Panc1 (cell line): ENCODE measurements at regions not wholly inside any gene's neighbourhood (a gene's known extent, or its start where the extent isn't known, plus 50 kb on each side); places are given as distances from the start of the nearest gene placed in this dataset.

Experiments
- ATAC-seq: fragments of 200-7000 bp; cut with Tn5 transposase; 2 replicates; pipeline ENCODE4 v1.9.1; 2020; ENCODE audit warnings: mild to moderate bottlenecking, moderate library complexity
- BruUV-seq: library from RNA; stranded (reverse); fragments of 400-500 nt; replicated peaks from 2 replicates; lab custom pipeline; 2021; lab: Mats Ljungman, UMichigan
- CTCF ChIA-PET: fragments of 300-600 bp; sonication (Branson Sonifier 250); formaldehyde crosslinking; loops from one replicate; lab custom pipeline; 2022; ENCODE audit warnings: antibody characterized with exemption; lab: Charles Lee
- POLR2A ChIA-PET: fragments of 300-600 bp; sonication (Branson Sonifier 250); formaldehyde crosslinking; loops from one replicate; lab custom pipeline; 2022; ENCODE audit warnings: antibody characterized with exemption; lab: Charles Lee
- DNase-seq: peaks from one replicate; pipeline ENCODE4 v3.0.0-alpha.2; 2010; ENCODE audit warnings: low read depth, low spot score
- H3K27ac ChIP-seq: 2 replicates; pipeline ENCODE4 v1.5.1; 2011; ENCODE audit warnings: mild to moderate bottlenecking, low read length, inconsistent platforms
- H3K27me3 ChIP-seq: fragments of 200-500 bp; sonication (Bioruptor generic); 2 replicates; pipeline ENCODE4 v1.6.0; 2014; ENCODE audit warnings: low read length, inconsistent platforms; ENCODE audit not compliant: control insufficient read depth, insufficient read depth
- H3K36me3 ChIP-seq: fragments of 200-500 bp; sonication (Bioruptor generic); 2 replicates; pipeline ENCODE4 v1.5.1; 2014; ENCODE audit warnings: inconsistent platforms, mild to moderate bottlenecking, low read length, moderate library complexity; ENCODE audit not compliant: control insufficient read depth, insufficient read depth
- H3K4me1 ChIP-seq: 2 replicates; pipeline ENCODE4 v1.5.1; 2011; ENCODE audit warnings: inconsistent platforms, mild to moderate bottlenecking, low read length, moderate library complexity; ENCODE audit not compliant: control insufficient read depth, insufficient read depth
- H3K4me3 ChIP-seq, 2 experiments: 2 replicates each; pipeline ENCODE4 v1.5.1; 2011 to 2012; ENCODE audit warnings: low read depth in 2 of 2, low read length in 2 of 2, mild to moderate bottlenecking in 2 of 2, inconsistent platforms in 1 of 2, moderate library complexity in 1 of 2
- H3K9me3 ChIP-seq: fragments of 200-500 bp; sonication (Bioruptor generic); 2 replicates; pipeline ENCODE4 v1.5.1; 2014; ENCODE audit warnings: low read depth, mild to moderate bottlenecking, inconsistent platforms, low read length, moderate library complexity; ENCODE audit not compliant: control insufficient read depth, insufficient read depth
- POLR2AphosphoS5 ChIP-seq: IDR thresholded peaks from 2 replicates; pipeline ENCODE4 v1.6.1; 2012; ENCODE audit warnings: mild to moderate bottlenecking, low read depth, low read length, moderate library complexity
- SIN3A ChIP-seq: IDR thresholded peaks from 2 replicates; pipeline ENCODE4 v1.6.1; 2012; ENCODE audit warnings: low read depth, mild to moderate bottlenecking, low read length, moderate library complexity, borderline replicate concordance; ENCODE audit not compliant: insufficient read depth
- TCF7L2 ChIP-seq: IDR thresholded peaks from 2 replicates; pipeline ENCODE4 v1.6.1; 2011; ENCODE audit warnings: mild to moderate bottlenecking, low read depth, low read length, inconsistent platforms
- in situ Hi-C: cut with HindIII; loops from 2 replicates; pipeline ENCODE4 v1.10.0; 2016; ENCODE audit warnings: low sequenced_read_pairs, low pct_unique_long_range_greater_than_20kb
- intact Hi-C: fragments of 100-400 bp; cut with micrococcal nuclease; formaldehyde crosslinking; loops from one replicate; pipeline ENCODE4 v1.10.0; 2022; ENCODE audit not compliant: unreplicated experiment
- TF ChIP-seq, protein P1 (sequence below): fragments of 450-650 bp; IDR thresholded peaks from 2 replicates; pipeline ENCODE4 v1.5.1; 2017; ENCODE audit warnings: mild to moderate bottlenecking
- TF ChIP-seq, protein P2 (sequence below), 2 experiments: IDR thresholded peaks; 2 replicates each; pipeline ENCODE4 v1.6.1; 2011 to 2012; ENCODE audit warnings: low read depth in 2 of 2, control low read depth in 1 of 2, low read length in 1 of 2, mild to moderate bottlenecking in 1 of 2, moderate library complexity in 1 of 2; ENCODE audit not compliant: insufficient read depth in 1 of 2

- no TSS peak for BruUV-seq
- CTCF ChIA-PET: no interaction called here
- ATAC-seq (no peak), DNase-seq (no peak)
- no peak for TF ChIP-seq SIN3A
- TF ChIP-seq, protein P1, sequence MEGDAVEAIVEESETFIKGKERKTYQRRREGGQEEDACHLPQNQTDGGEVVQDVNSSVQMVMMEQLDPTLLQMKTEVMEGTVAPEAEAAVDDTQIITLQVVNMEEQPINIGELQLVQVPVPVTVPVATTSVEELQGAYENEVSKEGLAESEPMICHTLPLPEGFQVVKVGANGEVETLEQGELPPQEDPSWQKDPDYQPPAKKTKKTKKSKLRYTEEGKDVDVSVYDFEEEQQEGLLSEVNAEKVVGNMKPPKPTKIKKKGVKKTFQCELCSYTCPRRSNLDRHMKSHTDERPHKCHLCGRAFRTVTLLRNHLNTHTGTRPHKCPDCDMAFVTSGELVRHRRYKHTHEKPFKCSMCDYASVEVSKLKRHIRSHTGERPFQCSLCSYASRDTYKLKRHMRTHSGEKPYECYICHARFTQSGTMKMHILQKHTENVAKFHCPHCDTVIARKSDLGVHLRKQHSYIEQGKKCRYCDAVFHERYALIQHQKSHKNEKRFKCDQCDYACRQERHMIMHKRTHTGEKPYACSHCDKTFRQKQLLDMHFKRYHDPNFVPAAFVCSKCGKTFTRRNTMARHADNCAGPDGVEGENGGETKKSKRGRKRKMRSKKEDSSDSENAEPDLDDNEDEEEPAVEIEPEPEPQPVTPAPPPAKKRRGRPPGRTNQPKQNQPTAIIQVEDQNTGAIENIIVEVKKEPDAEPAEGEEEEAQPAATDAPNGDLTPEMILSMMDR: no peak
- TF ChIP-seq POLR2AphosphoS5: no peak
- TF ChIP-seq, protein P2, sequence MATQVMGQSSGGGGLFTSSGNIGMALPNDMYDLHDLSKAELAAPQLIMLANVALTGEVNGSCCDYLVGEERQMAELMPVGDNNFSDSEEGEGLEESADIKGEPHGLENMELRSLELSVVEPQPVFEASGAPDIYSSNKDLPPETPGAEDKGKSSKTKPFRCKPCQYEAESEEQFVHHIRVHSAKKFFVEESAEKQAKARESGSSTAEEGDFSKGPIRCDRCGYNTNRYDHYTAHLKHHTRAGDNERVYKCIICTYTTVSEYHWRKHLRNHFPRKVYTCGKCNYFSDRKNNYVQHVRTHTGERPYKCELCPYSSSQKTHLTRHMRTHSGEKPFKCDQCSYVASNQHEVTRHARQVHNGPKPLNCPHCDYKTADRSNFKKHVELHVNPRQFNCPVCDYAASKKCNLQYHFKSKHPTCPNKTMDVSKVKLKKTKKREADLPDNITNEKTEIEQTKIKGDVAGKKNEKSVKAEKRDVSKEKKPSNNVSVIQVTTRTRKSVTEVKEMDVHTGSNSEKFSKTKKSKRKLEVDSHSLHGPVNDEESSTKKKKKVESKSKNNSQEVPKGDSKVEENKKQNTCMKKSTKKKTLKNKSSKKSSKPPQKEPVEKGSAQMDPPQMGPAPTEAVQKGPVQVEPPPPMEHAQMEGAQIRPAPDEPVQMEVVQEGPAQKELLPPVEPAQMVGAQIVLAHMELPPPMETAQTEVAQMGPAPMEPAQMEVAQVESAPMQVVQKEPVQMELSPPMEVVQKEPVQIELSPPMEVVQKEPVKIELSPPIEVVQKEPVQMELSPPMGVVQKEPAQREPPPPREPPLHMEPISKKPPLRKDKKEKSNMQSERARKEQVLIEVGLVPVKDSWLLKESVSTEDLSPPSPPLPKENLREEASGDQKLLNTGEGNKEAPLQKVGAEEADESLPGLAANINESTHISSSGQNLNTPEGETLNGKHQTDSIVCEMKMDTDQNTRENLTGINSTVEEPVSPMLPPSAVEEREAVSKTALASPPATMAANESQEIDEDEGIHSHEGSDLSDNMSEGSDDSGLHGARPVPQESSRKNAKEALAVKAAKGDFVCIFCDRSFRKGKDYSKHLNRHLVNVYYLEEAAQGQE (IDR thresholded peaks at IDR 0.05; ENCODE audit: insufficient read depth in 1 of 2, low read depth in 2 of 2, low read length in 1 of 2): no peak
- TF ChIP-seq TCF7L2: no peak
- Histone ChIP-seq H3K9me3 (no peaks in the 10 kb centered on the region), H3K27me3 (no peaks in the 10 kb centered on the region), H3K4me1 (no peaks in the 10 kb centered on the region), H3K4me3 (no peak overlapping the region), H3K36me3 (no peaks in the 10 kb centered on the region), H3K27ac (no peak overlapping the region)
- in situ Hi-C loops: no loop called here
- intact Hi-C loops: no loop called here
- POLR2A ChIA-PET: no interaction called here
Observed at GRCh38 chr9:82216435-82216834, 227.9 kb downstream of the SPATA31D1 start.

DNA sequence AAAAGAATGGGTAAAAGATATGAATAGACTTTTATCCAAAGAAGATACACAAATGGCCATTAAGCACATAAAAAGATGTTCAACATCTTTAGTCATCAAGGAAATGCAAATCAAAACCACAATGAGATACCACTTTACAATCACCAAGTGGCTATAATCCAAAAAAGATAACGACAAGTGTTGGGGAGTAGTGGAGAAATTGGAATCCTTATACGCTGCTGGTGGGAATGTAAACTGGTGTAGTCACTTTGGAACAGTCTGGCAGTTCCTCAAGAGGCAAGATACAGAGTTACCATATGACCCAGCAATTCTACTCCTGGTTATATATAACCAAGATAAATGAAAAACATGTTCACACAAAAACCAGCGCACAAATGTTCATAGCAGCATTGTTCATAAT is 234.9 kb downstream of the SPATA31D1 start:
- H3K27me3 ChIP-seq: no peaks in the 10 kb centered on the region
- intact Hi-C loops: no loop called here
- ChIA-PET POLR2A (no interaction called here), CTCF (no interaction called here)
- no TSS peak for BruUV-seq
- TF ChIP-seq POLR2AphosphoS5 (no peak), TCF7L2 (no peak)
- TF ChIP-seq, protein P1: no peak
- no peak overlapping the region for H3K27ac ChIP-seq
- H3K4me1 ChIP-seq: no peaks in the 10 kb centered on the region
- in situ Hi-C loops: no loop called here
- H3K36me3 ChIP-seq: no peaks in the 10 kb centered on the region
- H3K4me3 ChIP-seq: no peak overlapping the region
- no peaks in the 10 kb centered on the region for H3K9me3 ChIP-seq
- DNase-seq (no peak), ATAC-seq (no peak)
